ENCODE measurements at regions not wholly inside any gene's neighbourhood (a gene's known extent, or its start where the extent isn't known, plus 50 kb on each side); places are given as distances from the start of the nearest gene placed in this dataset.

- ATAC-seq, result no peak
- TF ChIP-seq ZFP3 (CRISPR knock-in tag; IDR thresholded peaks at IDR 0.05), result no peak
- no peak for TF ChIP-seq OSR1 (CRISPR knock-in tag; IDR thresholded peaks at IDR 0.05)
- no peak for TF ChIP-seq ZNF8 (CRISPR knock-in tag; IDR thresholded peaks at IDR 0.05)
- TF ChIP-seq BACH2 (CRISPR knock-in tag; IDR thresholded peaks at IDR 0.05; ENCODE audit: borderline replicate concordance), result no peak
- TF ChIP-seq ZC3H10 (CRISPR knock-in tag; IDR thresholded peaks at IDR 0.05), result no peak
- no peak for TF ChIP-seq RARB (CRISPR knock-in tag; IDR thresholded peaks at IDR 0.05)
Measured at GRCh38 chr15:93708724-93709445, 522.5 kb upstream of the MCTP2 start.

- no peak for ATAC-seq
- TF ChIP-seq ESRRG (CRISPR knock-in tag; IDR thresholded peaks at IDR 0.05), result no peak
- no peak for TF ChIP-seq ARNTL (CRISPR knock-in tag; IDR thresholded peaks at IDR 0.05; ENCODE audit: borderline replicate concordance, low read depth)
- no peak for TF ChIP-seq SNAI2 (CRISPR knock-in tag; IDR thresholded peaks at IDR 0.05)
- TF ChIP-seq POU6F1 (CRISPR knock-in tag; IDR thresholded peaks at IDR 0.05; ENCODE audit: borderline replicate concordance, low read depth), result no peak
- no peak for TF ChIP-seq TCF4 (CRISPR knock-in tag; IDR thresholded peaks at IDR 0.05; ENCODE audit: borderline replicate concordance)
- no peak for TF ChIP-seq PPARA (CRISPR knock-in tag; IDR thresholded peaks at IDR 0.05; ENCODE audit: borderline replicate concordance)
- TF ChIP-seq PATZ1 (CRISPR knock-in tag; IDR thresholded peaks at IDR 0.05; ENCODE audit: borderline replicate concordance), result no peak
- TF ChIP-seq ZNF565 (CRISPR knock-in tag; conservative IDR thresholded peaks at IDR 0.05; ENCODE audit: low read depth), result no peak
- no peak for TF ChIP-seq ZNF70 (CRISPR knock-in tag; IDR thresholded peaks at IDR 0.05)
Measured at GRCh38 chr15:93707751-93708150, 523.6 kb upstream of the MCTP2 start.

- ATAC-seq, result no peak
Measured at GRCh38 chr15:93706495-93707292, 524.7 kb upstream of the MCTP2 start.

More at GRCh38 chr15:93706495-93707292, 524.7 kb upstream of the MCTP2 start:
- TF ChIP-seq SNAI2 (CRISPR knock-in tag; IDR thresholded peaks at IDR 0.05), result no peak
- no peak for TF ChIP-seq TCF4 (CRISPR knock-in tag; IDR thresholded peaks at IDR 0.05; ENCODE audit: borderline replicate concordance)
- TF ChIP-seq BACH2 (CRISPR knock-in tag; IDR thresholded peaks at IDR 0.05; ENCODE audit: borderline replicate concordance), result no peak
- no peak for TF ChIP-seq CREB5 (CRISPR knock-in tag; IDR thresholded peaks at IDR 0.05; ENCODE audit: low read depth)
- no peak for TF ChIP-seq GLIS3 (CRISPR knock-in tag; IDR thresholded peaks at IDR 0.05)
- no peak for TF ChIP-seq ISL1 (CRISPR knock-in tag; IDR thresholded peaks at IDR 0.05)
- TF ChIP-seq TOX (CRISPR knock-in tag; IDR thresholded peaks at IDR 0.05; ENCODE audit: borderline replicate concordance), result no peak
- TF ChIP-seq ESRRG (CRISPR knock-in tag; IDR thresholded peaks at IDR 0.05), result no peak
- no peak for TF ChIP-seq POU6F1 (CRISPR knock-in tag; IDR thresholded peaks at IDR 0.05; ENCODE audit: borderline replicate concordance, low read depth)
- no peak for TF ChIP-seq ZNF70 (CRISPR knock-in tag; IDR thresholded peaks at IDR 0.05)
- TF ChIP-seq PPARA (CRISPR knock-in tag; IDR thresholded peaks at IDR 0.05; ENCODE audit: borderline replicate concordance), result no peak
- TF ChIP-seq ZNF565 (CRISPR knock-in tag; conservative IDR thresholded peaks at IDR 0.05; ENCODE audit: low read depth), result no peak
- no peak for TF ChIP-seq ARNTL (CRISPR knock-in tag; IDR thresholded peaks at IDR 0.05; ENCODE audit: borderline replicate concordance, low read depth)
- TF ChIP-seq CSRNP3 (CRISPR knock-in tag; IDR thresholded peaks at IDR 0.05), result no peak
- no peak for TF ChIP-seq ZNF8 (CRISPR knock-in tag; IDR thresholded peaks at IDR 0.05)
- TF ChIP-seq OSR1 (CRISPR knock-in tag; IDR thresholded peaks at IDR 0.05), result no peak
- TF ChIP-seq ZFP30 (CRISPR knock-in tag; IDR thresholded peaks at IDR 0.05), result no peak
- TF ChIP-seq TSHZ2 (CRISPR knock-in tag; IDR thresholded peaks at IDR 0.05), result no peak
